ENCODE measurements at regions not wholly inside any gene's neighbourhood (a gene's known extent, or its start where the extent isn't known, plus 50 kb on each side); places are given as distances from the start of the nearest gene placed in this dataset.

- TF ChIP-seq CTCF (IDR thresholded peaks at IDR 0.05) = no peak
- no peak for TF ChIP-seq POLR2AphosphoS5 (IDR thresholded peaks at IDR 0.05)
These were observed 283.0 kb upstream of the VEPH1 start for GRCh38 chr3:157786211-157786610.
